PC-9 (cell line): ENCODE measurements at regions not wholly inside any gene's neighbourhood (a gene's known extent, or its start where the extent isn't known, plus 50 kb on each side); places are given as distances from the start of the nearest gene placed in this dataset.

Source experiments
- BruUV-seq: library from RNA; stranded (reverse); fragments of 400-500 nt; replicated peaks from 2 replicates; lab custom pipeline; 2021; lab: Mats Ljungman, UMichigan
- CTCF ChIA-PET: fragments of 300-600 bp; sonication (Branson Sonifier 250); formaldehyde crosslinking; loops from one replicate; lab custom pipeline; 2022; ENCODE audit warnings: antibody characterized with exemption; lab: Charles Lee
- POLR2A ChIA-PET: fragments of 300-600 bp; sonication (Branson Sonifier 250); formaldehyde crosslinking; loops from one replicate; lab custom pipeline; 2022; ENCODE audit warnings: antibody characterized with exemption; ENCODE audit not compliant: unreplicated experiment; lab: Charles Lee
- DNase-seq, 2 experiments: peaks; one replicate each; pipeline versions ENCODE4 v3.0.0 to v3.0.0-alpha.2; 2015 to 2022; ENCODE audit warnings: mixed read lengths in 1 of 2
- H2AFZ ChIP-seq: fragments of 200-600 bp; sonication (generic); 2 replicates; pipeline ENCODE4 v1.8.1; 2017; ENCODE audit warnings: antibody characterized with exemption
- H3F3A ChIP-seq: fragments of 200-600 bp; sonication (generic); 2 replicates; pipeline ENCODE4 v1.8.1; 2017; ENCODE audit warnings: antibody characterized with exemption, mild to moderate bottlenecking, low read depth; ENCODE audit not compliant: insufficient read depth
- H3K27ac ChIP-seq: fragments of 200-600 bp; sonication (generic); 2 replicates; pipeline ENCODE4 v1.6.1; 2016; ENCODE audit warnings: mixed run types
- H3K27me3 ChIP-seq: fragments of 200-600 bp; sonication (generic); 2 replicates; pipeline ENCODE4 v1.6.1; 2016; ENCODE audit warnings: low read depth, mixed run types; ENCODE audit not compliant: insufficient read depth
- H3K36me3 ChIP-seq: fragments of 200-600 bp; sonication (generic); 2 replicates; pipeline ENCODE4 v1.6.1; 2016; ENCODE audit warnings: low read depth, mixed run types
- H3K4me1 ChIP-seq: fragments of 200-600 bp; sonication (generic); replicated peaks from 2 replicates; pipeline ENCODE4 v1.6.1; 2016; ENCODE audit warnings: mixed run types; ENCODE audit not compliant: insufficient read depth
- H3K4me2 ChIP-seq: fragments of 200-600 bp; sonication (generic); 2 replicates; pipeline ENCODE4 v1.6.1; 2017; ENCODE audit warnings: mixed run types
- H3K4me3 ChIP-seq: fragments of 200-600 bp; sonication (generic); 2 replicates; pipeline ENCODE4 v1.6.1; 2016; ENCODE audit warnings: mixed run types
- H3K79me2 ChIP-seq: fragments of 200-600 bp; sonication (generic); 2 replicates; pipeline ENCODE4 v1.6.1; 2017; ENCODE audit warnings: low read depth, mixed run types
- H3K9me2 ChIP-seq: fragments of 200-600 bp; sonication (generic); 2 replicates; pipeline ENCODE4 v1.8.1; 2017; ENCODE audit warnings: mild to moderate bottlenecking; ENCODE audit not compliant: insufficient read depth
- H3K9me3 ChIP-seq: fragments of 200-600 bp; sonication (generic); 2 replicates; pipeline ENCODE4 v1.8.1; 2016; ENCODE audit warnings: low read depth; ENCODE audit not compliant: insufficient read depth
- H4K20me1 ChIP-seq: fragments of 200-600 bp; sonication (generic); 2 replicates; pipeline ENCODE4 v1.8.1; 2017; ENCODE audit not compliant: insufficient read depth
- CTCF ChIP-seq: fragments of 200-600 bp; sonication (generic); conservative IDR thresholded peaks from 2 replicates; pipeline ENCODE4 v1.6.1; 2017; ENCODE audit warnings: mixed run types, antibody characterized with exemption, mild to moderate bottlenecking, moderate library complexity
- EZH2 ChIP-seq: fragments of 200-600 bp; sonication (generic); IDR thresholded peaks from 2 replicates; pipeline ENCODE4 v1.8.0; 2017; ENCODE audit warnings: antibody characterized with exemption, low read depth
- intact Hi-C: fragments of 100-400 bp; cut with micrococcal nuclease; formaldehyde crosslinking; loops from one replicate; pipeline ENCODE4 v1.10.0; 2022; ENCODE audit not compliant: unreplicated experiment

DNA sequence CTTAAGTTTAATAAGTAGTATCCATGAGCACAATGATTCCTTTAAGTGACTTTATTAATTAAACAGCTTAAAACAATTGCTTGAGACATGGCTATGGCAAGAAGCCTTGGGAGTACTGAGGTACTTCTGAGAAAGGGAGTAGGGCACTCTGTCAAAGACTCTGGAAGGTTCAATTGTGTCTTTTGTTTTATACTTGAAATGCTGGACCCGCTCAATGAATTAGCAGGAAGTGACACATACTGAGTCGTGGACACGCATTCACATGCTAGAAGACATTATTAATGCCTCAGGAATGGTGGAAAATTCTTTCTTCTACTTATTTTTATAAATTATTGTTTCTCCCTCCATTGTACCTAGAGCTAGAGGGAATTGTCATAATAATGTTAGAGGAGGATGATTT lies 347.3 kb upstream of the ZNF608 start:
- intact Hi-C loops: no loop called here
- Histone ChIP-seq H3K27ac (no peak overlapping the region), H3K27me3 (no peaks in the 10 kb centered on the region), H3K79me2 (no peaks in the 10 kb centered on the region), H3K9me3 (peaks cover 11% of the 10 kb centered on the region), H2AFZ (no peak overlapping the region), H3K4me3 (no peak overlapping the region), H4K20me1 (no peaks in the 10 kb centered on the region), H3K9me2 (no peaks in the 10 kb centered on the region), H3F3A (no peaks in the 10 kb centered on the region), H3K4me2 (no peak overlapping the region), H3K36me3 (no peaks in the 10 kb centered on the region), H3K4me1 (no peaks in the 10 kb centered on the region)
- ChIA-PET CTCF (no interaction called here), POLR2A (no interaction called here)
- DNase-seq: no peak
- TF ChIP-seq CTCF (no peak), EZH2 (no peak)
- BruUV-seq: no TSS peak

DNA sequence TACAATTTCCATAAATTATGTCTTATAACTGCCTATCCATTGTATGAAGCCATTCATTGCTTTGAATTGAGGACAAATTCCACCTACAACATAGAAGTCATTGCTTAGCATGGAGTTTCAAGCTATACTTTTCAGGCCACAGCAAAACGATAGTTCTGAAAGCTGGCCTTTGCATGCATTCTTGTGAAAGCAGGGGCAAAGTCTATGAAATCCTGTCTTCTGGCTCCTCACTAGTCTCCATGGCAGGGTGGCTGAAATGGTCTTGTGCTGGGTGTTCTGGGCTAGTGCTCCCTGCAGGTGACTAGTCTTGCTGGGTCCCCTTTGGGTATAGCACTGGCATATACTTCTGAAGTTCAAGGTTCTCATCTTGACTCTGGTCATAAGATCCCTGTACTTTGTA lies 353.9 kb upstream of the ZNF608 start:
- POLR2A ChIA-PET: no interaction called here
- peaks cover 11% of the 10 kb centered on the region for H3K9me3 ChIP-seq
- H3K9me2 ChIP-seq: no peaks in the 10 kb centered on the region
- CTCF ChIA-PET: no interaction called here
- H3K27ac ChIP-seq: no peak overlapping the region
- H3K4me1 ChIP-seq: no peaks in the 10 kb centered on the region
- H2AFZ ChIP-seq: no peak overlapping the region
- H3K27me3 ChIP-seq: no peaks in the 10 kb centered on the region
- intact Hi-C loops: no loop called here
- no peaks in the 10 kb centered on the region for H4K20me1 ChIP-seq
- TF ChIP-seq CTCF: no peak
- TF ChIP-seq EZH2: no peak
- H3K36me3 ChIP-seq: no peaks in the 10 kb centered on the region
- H3K79me2 ChIP-seq: no peaks in the 10 kb centered on the region
- DNase-seq: no peak
- H3F3A ChIP-seq: no peaks in the 10 kb centered on the region
- no peak overlapping the region for H3K4me2 ChIP-seq
- H3K4me3 ChIP-seq: no peak overlapping the region
- BruUV-seq: no TSS peak

GRCh38 chr5:125100951-125101350 lies 354.5 kb upstream of the ZNF608 start:
- no peaks in the 10 kb centered on the region for H3K9me2 ChIP-seq
- H3K9me3 ChIP-seq: peaks cover 9% of the 10 kb centered on the region
- no peaks in the 10 kb centered on the region for H3K4me1 ChIP-seq
- no peak for DNase-seq
- CTCF ChIA-PET: no interaction called here
- H3K36me3 ChIP-seq: no peaks in the 10 kb centered on the region
- no peaks in the 10 kb centered on the region for H3K79me2 ChIP-seq
- POLR2A ChIA-PET: no interaction called here
- intact Hi-C loops: no loop called here
- H3K27ac ChIP-seq: no peak overlapping the region
- H4K20me1 ChIP-seq: no peaks in the 10 kb centered on the region
- no TSS peak for BruUV-seq
- no peak for TF ChIP-seq EZH2
- no peak for TF ChIP-seq CTCF
- no peak overlapping the region for H2AFZ ChIP-seq
- no peaks in the 10 kb centered on the region for H3F3A ChIP-seq
- no peak overlapping the region for H3K4me2 ChIP-seq
- no peaks in the 10 kb centered on the region for H3K27me3 ChIP-seq
- no peak overlapping the region for H3K4me3 ChIP-seq
